B cell (primary cell): ENCODE measurements at regions not wholly inside any gene's neighbourhood (a gene's known extent, or its start where the extent isn't known, plus 50 kb on each side); places are given as distances from the start of the nearest gene placed in this dataset.

ENCODE experiments used
- ATAC-seq: fragments of 200-7000 bp; cut with Tn5 transposase; one replicate; pipeline ENCODE4 v1.10.0; 2021; ENCODE audit warnings: low read depth, mild to moderate bottlenecking, moderate number of reproducible peaks, moderate library complexity
- CTCF ChIA-PET: fragments of 350-600 bp; sonication (Branson Sonifier 250); formaldehyde crosslinking; loops from one replicate; lab custom pipeline; 2021; ENCODE audit warnings: antibody characterized with exemption, inconsistent platforms; lab: Charles Lee
- POLR2A ChIA-PET: fragments of 350-600 bp; sonication (Branson Sonifier 250); formaldehyde crosslinking; loops from one replicate; lab custom pipeline; 2021; ENCODE audit warnings: antibody characterized with exemption; lab: Charles Lee
- DNase-seq: peaks from one replicate; pipeline ENCODE4 v3.0.0; 2013
- H2AFZ ChIP-seq: 2 replicates; pipeline ENCODE4 v1.6.1; 2012; ENCODE audit warnings: mild to moderate bottlenecking, low read depth, low read length; ENCODE audit not compliant: insufficient read depth, poor library complexity, severe bottlenecking
- H3K27ac ChIP-seq, 2 donors: 1 replicate in 1 of 2; 2 replicates in 1 of 2; pipeline ENCODE4 v1.5.1; 2012 to 2013; ENCODE audit warnings: low read length in 2 of 2, mild to moderate bottlenecking in 2 of 2, moderate library complexity in 1 of 2
- H3K27me3 ChIP-seq, 4 experiments: fragments of 200-600 bp in 1 of 4; sonication (generic) in 1 of 4; replicated peaks in 1 of 4; 1 replicate in 2 of 4; 2 replicates in 2 of 4; pipeline versions ENCODE4 v1.6.1 to v1.7.0; 2013 to 2016; ENCODE audit warnings: low read length in 3 of 4, mild to moderate bottlenecking in 2 of 4, mixed read lengths in 1 of 4, moderate library complexity in 1 of 4; ENCODE audit not compliant: insufficient read depth in 4 of 4, control insufficient read depth in 3 of 4; ENCODE audit errors: control extremely low read depth in 1 of 4
- H3K36me3 ChIP-seq, 2 experiments: replicated peaks in 1 of 2; 1 replicate in 1 of 2; 2 replicates in 1 of 2; pipeline versions ENCODE4 v1.6.1 to v1.7.1; 2013; ENCODE audit warnings: low read length in 1 of 2; ENCODE audit not compliant: insufficient read depth in 2 of 2, control insufficient read depth in 1 of 2; ENCODE audit errors: control extremely low read depth in 1 of 2, extremely low read depth in 1 of 2
- H3K4me1 ChIP-seq, 2 donors: fragments of 200-600 bp in 1 of 2; sonication (generic) in 1 of 2; 1 replicate in 1 of 2; 2 replicates in 1 of 2; pipeline versions ENCODE4 v1.5.1 to v1.6.1; 2013 to 2017; ENCODE audit warnings: low read length in 2 of 2; ENCODE audit not compliant: control insufficient read depth in 2 of 2, insufficient read depth in 2 of 2
- H3K4me2 ChIP-seq: replicated peaks from 2 replicates; pipeline ENCODE3; 2012; ENCODE audit warnings: mild to moderate bottlenecking, low read depth, low read length; ENCODE audit not compliant: poor library complexity, severe bottlenecking
- H3K4me3 ChIP-seq, 5 experiments: fragments of 200-600 bp in 1 of 5; sonication (generic) in 1 of 5; 1 replicate in 3 of 5; 2 replicates in 2 of 5; pipeline versions ENCODE4 v1.5.1 to v1.7.0; 2011 to 2016; ENCODE audit warnings: low read length in 4 of 5, mild to moderate bottlenecking in 4 of 5, low read depth in 2 of 5, control low read depth in 1 of 5, moderate library complexity in 1 of 5; ENCODE audit not compliant: insufficient read depth in 1 of 5; ENCODE audit errors: control extremely low read depth in 1 of 5, extremely low read depth in 1 of 5
- H3K79me2 ChIP-seq: fragments of 200-600 bp; sonication (generic); one replicate; pipeline ENCODE4 v1.6.0; 2016; ENCODE audit warnings: low read length; ENCODE audit not compliant: control insufficient read depth, insufficient read depth
- H3K9ac ChIP-seq: fragments of 200-600 bp; sonication (generic); 2 replicates; pipeline ENCODE4 v1.6.1; 2017; ENCODE audit warnings: mild to moderate bottlenecking, low read length, moderate library complexity
- H3K9me3 ChIP-seq, 3 donors: one replicate each; pipeline versions ENCODE4 v1.6.1 to v1.7.1; 2013; ENCODE audit warnings: low read length in 2 of 3; ENCODE audit not compliant: control insufficient read depth in 2 of 3, insufficient read depth in 1 of 3; ENCODE audit errors: control extremely low read depth in 1 of 3
- H4K20me1 ChIP-seq: 2 replicates; pipeline ENCODE4 v1.6.0; 2012; ENCODE audit warnings: mild to moderate bottlenecking, low read length; ENCODE audit not compliant: insufficient read depth, control insufficient read depth, poor library complexity, severe bottlenecking
- H3K27ac Mint-ChIP-seq: one replicate; pipeline ENCODE4 v1.8.0; 2021; ENCODE audit warnings: mixed read lengths
- H3K27me3 Mint-ChIP-seq: one replicate; pipeline ENCODE4 v1.8.0; 2021; ENCODE audit warnings: mixed read lengths
- H3K4me1 Mint-ChIP-seq: one replicate; pipeline ENCODE4 v1.8.0; 2021; ENCODE audit warnings: mixed read lengths
- H3K4me3 Mint-ChIP-seq: one replicate; pipeline ENCODE4 v1.8.0; 2021; ENCODE audit warnings: mixed read lengths
- H3K9me3 Mint-ChIP-seq: one replicate; pipeline ENCODE4 v1.8.0; 2022; ENCODE audit warnings: mixed read lengths; ENCODE audit not compliant: insufficient read depth
- EZH2 ChIP-seq: IDR thresholded peaks from 2 replicates; pipeline ENCODE4 v1.6.1; 2012; ENCODE audit warnings: borderline replicate concordance, low read depth, mild to moderate bottlenecking, moderate library complexity, low read length; ENCODE audit not compliant: insufficient read depth, poor library complexity, severe bottlenecking
- WGBS: methylation state at CpG from one replicate; pipeline ENCODE4 v1.1.5; 2013; ENCODE audit warnings: missing lambda C conversion rate; ENCODE audit not compliant: insufficient coverage; 5-methylcytosine and 5-hydroxymethylcytosine counted together
- intact Hi-C: fragments of 100-400 bp; cut with micrococcal nuclease; formaldehyde crosslinking; loops from one replicate; pipeline ENCODE4 v1.10.0; 2022
- TF ChIP-seq, protein P1 (sequence below): fragments of 200-600 bp; IDR thresholded peaks from one replicate; pipeline ENCODE4 v1.8.0; 2022; ENCODE audit warnings: antibody characterized with exemption, mild to moderate bottlenecking

GRCh38 chr2:38129987-38130386 lies 54.0 kb upstream of the CYP1B1 start:
- H3K36me3 ChIP-seq = no peaks in the 10 kb centered on the region
- H3K9me3 ChIP-seq = peaks cover 1 to 11% (median 7%) of the 10 kb centered on the region in 3 donors
- Mint-ChIP-seq H3K27me3 (no peaks in the 10 kb centered on the region), H3K4me1 (peaks cover 22% of the 10 kb centered on the region), H3K4me3 (no peak overlapping the region), H3K9me3 (peaks cover 8% of the 10 kb centered on the region), H3K27ac (no peak overlapping the region)
- 68% methylated on average over 3 of the region's 3 CpGs for WGBS
- ATAC-seq (no peak), DNase-seq (no peak)
- H3K27ac ChIP-seq = no peak overlapping the region
- H3K4me2 ChIP-seq = no peak overlapping the region
- ChIA-PET POLR2A (no interaction called here), CTCF (no interaction called here)
- H2AFZ ChIP-seq = no peak overlapping the region
- H3K9ac ChIP-seq = no peak overlapping the region
- no peaks in the 10 kb centered on the region for H4K20me1 ChIP-seq
- H3K27me3 ChIP-seq = no peaks in the 10 kb centered on the region
- H3K79me2 ChIP-seq = no peaks in the 10 kb centered on the region
- H3K4me3 ChIP-seq = no peak overlapping the region
- intact Hi-C loops = no loop called here
- TF ChIP-seq, protein P1, sequence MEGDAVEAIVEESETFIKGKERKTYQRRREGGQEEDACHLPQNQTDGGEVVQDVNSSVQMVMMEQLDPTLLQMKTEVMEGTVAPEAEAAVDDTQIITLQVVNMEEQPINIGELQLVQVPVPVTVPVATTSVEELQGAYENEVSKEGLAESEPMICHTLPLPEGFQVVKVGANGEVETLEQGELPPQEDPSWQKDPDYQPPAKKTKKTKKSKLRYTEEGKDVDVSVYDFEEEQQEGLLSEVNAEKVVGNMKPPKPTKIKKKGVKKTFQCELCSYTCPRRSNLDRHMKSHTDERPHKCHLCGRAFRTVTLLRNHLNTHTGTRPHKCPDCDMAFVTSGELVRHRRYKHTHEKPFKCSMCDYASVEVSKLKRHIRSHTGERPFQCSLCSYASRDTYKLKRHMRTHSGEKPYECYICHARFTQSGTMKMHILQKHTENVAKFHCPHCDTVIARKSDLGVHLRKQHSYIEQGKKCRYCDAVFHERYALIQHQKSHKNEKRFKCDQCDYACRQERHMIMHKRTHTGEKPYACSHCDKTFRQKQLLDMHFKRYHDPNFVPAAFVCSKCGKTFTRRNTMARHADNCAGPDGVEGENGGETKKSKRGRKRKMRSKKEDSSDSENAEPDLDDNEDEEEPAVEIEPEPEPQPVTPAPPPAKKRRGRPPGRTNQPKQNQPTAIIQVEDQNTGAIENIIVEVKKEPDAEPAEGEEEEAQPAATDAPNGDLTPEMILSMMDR = no peak
- TF ChIP-seq EZH2 = no peak
- peaks cover 0 to 6% of the 10 kb centered on the region in 2 donors for H3K4me1 ChIP-seq

GRCh38 chr2:38129481-38129880 lies 53.5 kb upstream of the CYP1B1 start:
- CTCF ChIA-PET = no interaction called here
- no peak overlapping the region for H3K27ac Mint-ChIP-seq
- peaks cover 8% of the 10 kb centered on the region for H3K9me3 Mint-ChIP-seq

More at GRCh38 chr2:38129481-38129880, 53.5 kb upstream of the CYP1B1 start:
- POLR2A ChIA-PET = no interaction called here
- intact Hi-C loops = no loop called here
- Histone ChIP-seq H3K9me3 (peaks cover 1 to 11% (median 7%) of the 10 kb centered on the region in 3 donors), H3K36me3 (no peaks in the 10 kb centered on the region), H4K20me1 (no peaks in the 10 kb centered on the region), H3K27me3 (no peaks in the 10 kb centered on the region), H3K4me2 (no peak overlapping the region), H3K4me3 (no peak overlapping the region), H2AFZ (no peak overlapping the region), H3K79me2 (no peaks in the 10 kb centered on the region), H3K9ac (no peak overlapping the region), H3K27ac (no peak overlapping the region), H3K4me1 (peaks cover 0 to 6% of the 10 kb centered on the region in 2 donors)
- Mint-ChIP-seq H3K4me1 (peaks cover 22% of the 10 kb centered on the region), H3K27me3 (no peaks in the 10 kb centered on the region), H3K4me3 (no peak overlapping the region)
- TF ChIP-seq, protein P1 = no peak
- no peak for TF ChIP-seq EZH2
- DNase-seq = no peak
- 100% methylated on average over 1 of the region's 1 CpG for WGBS
- ATAC-seq = no peak
